HFFc6 (cell line): ENCODE measurements at regions not wholly inside any gene's neighbourhood (a gene's known extent, or its start where the extent isn't known, plus 50 kb on each side); places are given as distances from the start of the nearest gene placed in this dataset.

ENCODE experiments used
- DNase-seq: peaks from one replicate; pipeline ENCODE4 v3.0.0-alpha.2; 2018
- H3K27ac Mint-ChIP-seq: 2 replicates; pipeline ENCODE4 v1.8.0; 2020; ENCODE audit warnings: mild to moderate bottlenecking, mixed read lengths
- H3K27me3 Mint-ChIP-seq: 2 replicates; pipeline ENCODE4 v1.8.0; 2021; ENCODE audit warnings: mild to moderate bottlenecking, moderate library complexity, mixed read lengths; ENCODE audit not compliant: insufficient read depth
- H3K36me3 Mint-ChIP-seq: 2 replicates; pipeline ENCODE4 v1.8.0; 2021; ENCODE audit warnings: low read depth, mixed read lengths
- H3K4me1 Mint-ChIP-seq: 2 replicates; pipeline ENCODE4 v1.8.0; 2020; ENCODE audit warnings: low read depth, mixed read lengths
- H3K4me3 Mint-ChIP-seq: 2 replicates; pipeline ENCODE4 v1.8.0; 2020; ENCODE audit warnings: mild to moderate bottlenecking, moderate library complexity, mixed read lengths
- H3K9me3 Mint-ChIP-seq: 2 replicates; pipeline ENCODE4 v1.8.0; 2020; ENCODE audit warnings: mild to moderate bottlenecking, mixed read lengths
- TF ChIP-seq, protein P1 (sequence below): fragments of 200-600 bp; sonication (generic); IDR thresholded peaks from 2 replicates; pipeline ENCODE4 v1.5.0; 2021; ENCODE audit warnings: antibody characterized with exemption, mild to moderate bottlenecking

GRCh38 chr1:201708085-201708512 is 120.9 kb upstream of the IPO9 start:
- Mint-ChIP-seq H3K27ac (peak overlapping the region; percentile 100), H3K27me3 (0 out of 2 replicates have a peak, but pooled peaks cover 5% of the 10 kb centered on the region), H3K9me3 (no peaks in the 10 kb centered on the region), H3K36me3 (peaks cover 5% of the 10 kb centered on the region), H3K4me1 (peaks cover 98% of the 10 kb centered on the region), H3K4me3 (no peak overlapping the region)
- TF ChIP-seq, protein P1, sequence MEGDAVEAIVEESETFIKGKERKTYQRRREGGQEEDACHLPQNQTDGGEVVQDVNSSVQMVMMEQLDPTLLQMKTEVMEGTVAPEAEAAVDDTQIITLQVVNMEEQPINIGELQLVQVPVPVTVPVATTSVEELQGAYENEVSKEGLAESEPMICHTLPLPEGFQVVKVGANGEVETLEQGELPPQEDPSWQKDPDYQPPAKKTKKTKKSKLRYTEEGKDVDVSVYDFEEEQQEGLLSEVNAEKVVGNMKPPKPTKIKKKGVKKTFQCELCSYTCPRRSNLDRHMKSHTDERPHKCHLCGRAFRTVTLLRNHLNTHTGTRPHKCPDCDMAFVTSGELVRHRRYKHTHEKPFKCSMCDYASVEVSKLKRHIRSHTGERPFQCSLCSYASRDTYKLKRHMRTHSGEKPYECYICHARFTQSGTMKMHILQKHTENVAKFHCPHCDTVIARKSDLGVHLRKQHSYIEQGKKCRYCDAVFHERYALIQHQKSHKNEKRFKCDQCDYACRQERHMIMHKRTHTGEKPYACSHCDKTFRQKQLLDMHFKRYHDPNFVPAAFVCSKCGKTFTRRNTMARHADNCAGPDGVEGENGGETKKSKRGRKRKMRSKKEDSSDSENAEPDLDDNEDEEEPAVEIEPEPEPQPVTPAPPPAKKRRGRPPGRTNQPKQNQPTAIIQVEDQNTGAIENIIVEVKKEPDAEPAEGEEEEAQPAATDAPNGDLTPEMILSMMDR, result no peak
- DNase-seq, result peak; percentile 49

DNA sequence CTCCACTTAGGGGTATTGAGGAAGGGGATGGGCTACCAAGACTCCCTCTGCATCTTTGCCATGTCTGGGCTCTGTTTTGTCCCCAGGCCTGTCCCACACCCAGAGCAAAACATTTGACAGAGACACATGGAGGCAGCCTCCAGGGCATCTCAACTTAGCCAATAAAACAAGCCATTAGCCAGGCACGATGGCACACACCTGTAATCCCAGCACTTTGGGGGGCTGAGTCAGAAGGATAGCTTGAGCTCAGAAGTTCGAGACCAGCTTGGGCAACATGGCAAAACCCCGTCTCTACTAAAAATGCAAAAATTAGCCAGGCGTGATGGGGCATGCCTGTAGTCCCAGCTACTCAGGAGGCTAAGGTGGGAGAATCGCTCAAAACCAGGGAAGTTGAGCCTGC is 120.3 kb upstream of the IPO9 start:
- Mint-ChIP-seq H3K27me3 (peaks cover 8% of the 10 kb centered on the region; the same call in 1 of the 2 replicates), H3K4me1 (peaks cover 98% of the 10 kb centered on the region), H3K36me3 (peaks cover 11% of the 10 kb centered on the region), H3K9me3 (no peaks in the 10 kb centered on the region), H3K27ac (peak overlapping the region; percentile 100), H3K4me3 (no peak overlapping the region)
- TF ChIP-seq, protein P1, result no peak
- DNase-seq, result no peak

GRCh38 chr1:201709564-201710295 is 119.2 kb upstream of the IPO9 start:
- peak overlapping the region; percentile 100 for H3K27ac Mint-ChIP-seq
- no peak overlapping the region; the same call in 1 of the 2 replicates for H3K4me3 Mint-ChIP-seq
- peaks cover 16% of the 10 kb centered on the region for H3K36me3 Mint-ChIP-seq
- DNase-seq, result peak; percentile 62
- peaks cover 98% of the 10 kb centered on the region for H3K4me1 Mint-ChIP-seq
- TF ChIP-seq, protein P1, result peak; percentile 98
- H3K9me3 Mint-ChIP-seq, result no peaks in the 10 kb centered on the region
- H3K27me3 Mint-ChIP-seq, result peaks cover 8% of the 10 kb centered on the region; the same call in 1 of the 2 replicates

DNA sequence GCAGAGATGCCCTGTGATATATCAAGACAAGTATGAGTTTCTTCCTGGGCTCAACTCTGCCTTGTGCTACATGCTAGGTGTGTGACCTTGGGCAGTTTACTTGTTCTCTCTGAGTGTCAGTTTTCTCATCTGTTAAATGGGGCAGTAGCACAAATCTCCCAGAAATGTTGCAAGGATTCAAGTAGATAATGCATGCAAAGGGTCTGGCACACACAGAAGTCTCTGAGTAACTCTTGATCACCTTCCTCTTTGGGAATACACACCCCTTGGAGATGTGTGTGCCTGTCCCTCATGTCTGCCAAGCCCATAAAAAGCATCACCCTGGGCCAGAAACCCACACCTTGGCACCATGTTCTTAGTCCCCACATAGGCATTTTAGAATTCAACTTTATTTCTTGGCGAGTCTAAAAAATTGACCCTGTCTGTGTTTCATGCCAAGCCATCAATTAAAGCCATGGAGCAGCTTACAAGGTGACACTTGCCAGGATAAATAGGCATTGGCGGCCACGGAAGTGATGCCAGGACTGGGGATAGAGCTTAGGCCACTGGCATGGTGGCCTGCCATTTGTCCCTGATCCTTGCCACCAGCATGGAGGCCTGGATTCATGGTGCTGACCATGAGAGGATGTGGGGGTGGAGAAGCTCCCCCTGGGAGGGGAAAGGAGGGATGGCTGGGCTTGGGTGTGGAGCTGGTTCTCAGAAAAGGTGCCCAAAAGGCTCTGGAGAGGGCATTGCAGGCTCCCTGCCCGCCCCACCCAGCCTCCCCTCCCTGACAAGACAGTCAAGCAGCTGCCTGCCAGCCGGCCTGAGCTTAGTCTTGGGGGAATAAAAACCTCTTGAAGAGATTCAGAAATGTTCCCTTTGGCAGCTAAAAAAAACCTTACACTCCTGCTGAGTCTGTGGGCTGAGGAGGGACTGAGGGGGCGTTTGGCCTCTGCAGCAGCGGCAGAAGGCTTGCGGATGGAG is 118.0 kb upstream of the IPO9 start:
- peak overlapping the region; percentile 100 for H3K27ac Mint-ChIP-seq
- H3K36me3 Mint-ChIP-seq, result peaks cover 16% of the 10 kb centered on the region
- TF ChIP-seq, protein P1, result no peak
- H3K4me1 Mint-ChIP-seq, result peaks cover 98% of the 10 kb centered on the region
- H3K4me3 Mint-ChIP-seq, result peak overlapping the region; percentile 43
- no peaks in the 10 kb centered on the region for H3K9me3 Mint-ChIP-seq
- peaks cover 8% of the 10 kb centered on the region; the same call in 1 of the 2 replicates for H3K27me3 Mint-ChIP-seq
- DNase-seq, result no peak

DNA sequence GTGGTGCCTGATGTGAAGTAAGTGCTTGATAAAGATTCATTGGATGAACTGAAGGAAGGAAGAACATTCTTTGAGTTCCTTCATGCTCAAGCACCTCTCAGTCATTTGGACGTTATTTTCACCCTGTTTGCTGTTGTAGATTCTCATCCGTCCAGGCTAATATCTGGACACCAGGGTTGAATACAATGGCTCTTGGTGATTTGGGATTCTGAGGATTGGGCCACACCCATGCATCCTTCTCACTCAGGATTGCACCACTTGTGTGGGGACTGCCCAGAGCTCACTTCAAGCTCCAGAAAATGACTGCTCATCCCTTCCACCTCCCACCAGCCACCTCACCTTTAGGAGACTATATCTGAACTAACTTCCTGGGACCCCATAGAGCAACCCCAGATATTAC is 117.1 kb upstream of the IPO9 start:
- DNase-seq, result no peak
- TF ChIP-seq, protein P1, result no peak
- no peaks in the 10 kb centered on the region for H3K9me3 Mint-ChIP-seq
- H3K27ac Mint-ChIP-seq, result peak overlapping the region; percentile 100
- H3K27me3 Mint-ChIP-seq, result peaks cover 9% of the 10 kb centered on the region; the same call in 1 of the 2 replicates
- H3K4me3 Mint-ChIP-seq, result peak overlapping the region; percentile 43
- peaks cover 95% of the 10 kb centered on the region for H3K4me1 Mint-ChIP-seq
- H3K36me3 Mint-ChIP-seq, result peaks cover 16% of the 10 kb centered on the region
